Peyer's patch (tissue), 4 donors: ENCODE measurements at regions not wholly inside any gene's neighbourhood (a gene's known extent, or its start where the extent isn't known, plus 50 kb on each side); places are given as distances from the start of the nearest gene placed in this dataset.

Experiments used
- CTCF ChIP-seq, 6 experiments: fragments of 450-650 bp in 4 of 6; fragments of 200-600 bp in 2 of 6; sonication (generic) in 1 of 6; IDR thresholded peaks; one replicate each; pipeline ENCODE4 v1.5.1; 2017 to 2019; ENCODE audit warnings: antibody characterized with exemption in 6 of 6, mild to moderate bottlenecking in 3 of 6, moderate library complexity in 1 of 6
- POLR2A ChIP-seq, 2 donors: fragments of 450-650 bp; IDR thresholded peaks; one replicate each; pipeline ENCODE4 v1.5.1; 2017; ENCODE audit warnings: antibody characterized with exemption in 2 of 2, mild to moderate bottlenecking in 2 of 2, moderate library complexity in 2 of 2

DNA sequence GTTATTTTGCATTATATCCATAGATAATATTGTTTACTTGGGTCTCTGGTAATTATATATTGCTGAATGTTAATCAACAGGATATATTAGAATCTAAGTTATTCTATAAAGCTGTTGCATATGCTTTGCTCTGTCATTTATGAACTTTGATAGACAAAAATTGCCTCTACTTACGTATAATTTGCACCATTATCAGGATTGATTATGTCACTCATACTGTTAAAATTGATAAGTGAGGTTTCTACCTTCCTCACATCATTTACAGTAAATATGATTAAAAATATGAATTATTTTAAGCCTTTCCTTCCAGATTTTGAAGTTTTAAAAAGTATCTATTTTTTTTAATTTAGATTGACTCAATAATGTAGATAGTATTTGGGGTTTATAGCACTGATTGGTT is 1540.4 kb upstream of the PRMT6 start:
- TF ChIP-seq POLR2A (IDR thresholded peaks at IDR 0.05) (no peak), CTCF (IDR thresholded peaks at IDR 0.05) (no peak)
